ENCODE measurements at regions not wholly inside any gene's neighbourhood (a gene's known extent, or its start where the extent isn't known, plus 50 kb on each side); places are given as distances from the start of the nearest gene placed in this dataset.

DNA sequence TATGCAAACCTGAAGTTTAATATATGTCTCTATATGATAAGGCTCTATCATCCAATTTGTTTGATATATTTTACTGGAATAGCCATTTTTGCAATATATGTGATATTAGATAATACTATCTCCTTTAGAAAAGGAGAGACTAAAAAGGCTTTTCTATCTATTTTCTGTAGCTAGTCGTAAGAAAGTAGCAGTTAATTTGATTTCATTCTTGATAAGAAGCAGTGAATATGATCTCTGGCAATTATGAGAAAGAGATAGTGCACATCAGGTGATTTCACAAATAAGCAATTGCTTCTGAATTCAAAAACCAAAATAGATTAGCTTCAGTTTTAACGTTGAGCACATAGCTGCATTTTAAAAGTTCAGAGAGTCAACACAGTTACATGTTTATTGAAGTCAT lies 1318.4 kb downstream of the CDH8 start:
- TF ChIP-seq, protein P1, sequence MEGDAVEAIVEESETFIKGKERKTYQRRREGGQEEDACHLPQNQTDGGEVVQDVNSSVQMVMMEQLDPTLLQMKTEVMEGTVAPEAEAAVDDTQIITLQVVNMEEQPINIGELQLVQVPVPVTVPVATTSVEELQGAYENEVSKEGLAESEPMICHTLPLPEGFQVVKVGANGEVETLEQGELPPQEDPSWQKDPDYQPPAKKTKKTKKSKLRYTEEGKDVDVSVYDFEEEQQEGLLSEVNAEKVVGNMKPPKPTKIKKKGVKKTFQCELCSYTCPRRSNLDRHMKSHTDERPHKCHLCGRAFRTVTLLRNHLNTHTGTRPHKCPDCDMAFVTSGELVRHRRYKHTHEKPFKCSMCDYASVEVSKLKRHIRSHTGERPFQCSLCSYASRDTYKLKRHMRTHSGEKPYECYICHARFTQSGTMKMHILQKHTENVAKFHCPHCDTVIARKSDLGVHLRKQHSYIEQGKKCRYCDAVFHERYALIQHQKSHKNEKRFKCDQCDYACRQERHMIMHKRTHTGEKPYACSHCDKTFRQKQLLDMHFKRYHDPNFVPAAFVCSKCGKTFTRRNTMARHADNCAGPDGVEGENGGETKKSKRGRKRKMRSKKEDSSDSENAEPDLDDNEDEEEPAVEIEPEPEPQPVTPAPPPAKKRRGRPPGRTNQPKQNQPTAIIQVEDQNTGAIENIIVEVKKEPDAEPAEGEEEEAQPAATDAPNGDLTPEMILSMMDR (conservative IDR thresholded peaks at IDR 0.05), result no peak
- TF ChIP-seq ZFX (IDR thresholded peaks at IDR 0.05), result no peak
